ENCODE measurements at regions not wholly inside any gene's neighbourhood (a gene's known extent, or its start where the extent isn't known, plus 50 kb on each side); places are given as distances from the start of the nearest gene placed in this dataset.

DNA sequence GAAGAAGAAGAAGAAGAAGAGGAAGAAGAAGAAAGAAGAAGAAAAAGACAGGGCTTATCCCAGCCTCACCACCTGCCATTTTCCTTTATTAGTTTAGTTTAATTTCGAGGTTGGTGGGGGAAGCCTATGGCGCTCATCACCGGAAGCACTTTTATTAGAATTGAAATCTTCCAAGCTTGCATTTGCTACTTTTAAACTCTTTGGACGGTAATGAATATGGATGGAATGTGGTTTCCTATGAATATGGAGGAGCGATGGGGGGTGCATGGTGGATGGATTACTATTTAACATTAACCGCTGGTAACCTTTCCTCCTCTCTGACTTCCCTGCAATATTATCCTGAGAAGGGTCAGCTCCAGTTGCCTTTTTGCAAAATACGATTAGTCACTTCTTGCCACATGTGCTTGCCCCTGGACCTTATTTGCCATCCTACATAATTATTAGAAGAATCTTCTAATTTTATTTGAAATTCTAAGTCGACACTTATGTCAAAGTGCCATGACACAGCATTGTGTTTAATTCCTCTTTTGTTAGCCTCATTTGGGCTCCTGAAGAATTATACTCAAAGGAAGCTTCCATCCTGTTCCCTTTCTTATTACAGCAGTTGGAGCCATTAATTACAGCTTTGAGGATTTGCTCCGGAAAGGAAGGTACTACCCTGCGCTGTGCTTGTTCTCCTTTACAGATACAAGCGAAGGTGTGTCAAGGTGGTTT is 424.5 kb downstream of the VRK1 start:
- TF ChIP-seq POLR2A (IDR thresholded peaks at IDR 0.05) (no peak), POLR2AphosphoS5 (IDR thresholded peaks at IDR 0.05) (no peak)
- TF ChIP-seq, protein P1, sequence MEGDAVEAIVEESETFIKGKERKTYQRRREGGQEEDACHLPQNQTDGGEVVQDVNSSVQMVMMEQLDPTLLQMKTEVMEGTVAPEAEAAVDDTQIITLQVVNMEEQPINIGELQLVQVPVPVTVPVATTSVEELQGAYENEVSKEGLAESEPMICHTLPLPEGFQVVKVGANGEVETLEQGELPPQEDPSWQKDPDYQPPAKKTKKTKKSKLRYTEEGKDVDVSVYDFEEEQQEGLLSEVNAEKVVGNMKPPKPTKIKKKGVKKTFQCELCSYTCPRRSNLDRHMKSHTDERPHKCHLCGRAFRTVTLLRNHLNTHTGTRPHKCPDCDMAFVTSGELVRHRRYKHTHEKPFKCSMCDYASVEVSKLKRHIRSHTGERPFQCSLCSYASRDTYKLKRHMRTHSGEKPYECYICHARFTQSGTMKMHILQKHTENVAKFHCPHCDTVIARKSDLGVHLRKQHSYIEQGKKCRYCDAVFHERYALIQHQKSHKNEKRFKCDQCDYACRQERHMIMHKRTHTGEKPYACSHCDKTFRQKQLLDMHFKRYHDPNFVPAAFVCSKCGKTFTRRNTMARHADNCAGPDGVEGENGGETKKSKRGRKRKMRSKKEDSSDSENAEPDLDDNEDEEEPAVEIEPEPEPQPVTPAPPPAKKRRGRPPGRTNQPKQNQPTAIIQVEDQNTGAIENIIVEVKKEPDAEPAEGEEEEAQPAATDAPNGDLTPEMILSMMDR (IDR thresholded peaks at IDR 0.05) = no peak

Measured in prostate gland (tissue), 2 donors.